SK-N-SH (cell line): ENCODE measurements at regions not wholly inside any gene's neighbourhood (a gene's known extent, or its start where the extent isn't known, plus 50 kb on each side); places are given as distances from the start of the nearest gene placed in this dataset.

Source experiments
- CTCF ChIA-PET: fragments of 300-600, 350-600 bp; formaldehyde crosslinking; extraction: SDS; loops from one replicate; lab custom pipeline; 2021; lab: Yijun Ruan, JAX
- POLR2A ChIA-PET: fragments of 350-600 bp; sonication (Branson Sonifier 250); formaldehyde crosslinking; extraction: SDS; loops from one replicate; lab custom pipeline; 2020; ENCODE audit warnings: antibody characterized with exemption, inconsistent platforms; lab: Yijun Ruan, JAX
- DNase-seq: peaks from one replicate; pipeline ENCODE4 v3.0.0; 2012
- H2AFZ ChIP-seq: fragments of 200-600 bp; sonication (generic); 2 replicates; pipeline ENCODE4 v1.8.1; 2016; ENCODE audit warnings: antibody characterized with exemption, mild to moderate bottlenecking, low read depth
- H3F3A ChIP-seq: fragments of 200-600 bp; sonication (generic); replicated peaks from 2 replicates; pipeline ENCODE3; 2016; ENCODE audit warnings: antibody characterized with exemption, mild to moderate bottlenecking; ENCODE audit not compliant: insufficient read depth
- H3K27ac ChIP-seq, 2 experiments: fragments of 200-500 bp in 1 of 2; fragments of 200-600 bp in 1 of 2; sonication (Bioruptor generic) in 1 of 2; sonication (generic), shearing (Covaris generic) in 1 of 2; 2 replicates each; pipeline versions ENCODE4 v1.5.1 to v1.6.1; 2014 to 2016; ENCODE audit warnings: low read depth in 2 of 2, inconsistent platforms in 1 of 2, low read length in 1 of 2, mild to moderate bottlenecking in 1 of 2, mixed read lengths in 1 of 2
- H3K27me3 ChIP-seq: fragments of 200-600 bp; sonication (generic), shearing (Covaris generic); 2 replicates; pipeline ENCODE4 v1.6.1; 2016; ENCODE audit warnings: mixed run types; ENCODE audit not compliant: insufficient read depth
- H3K36me3 ChIP-seq, 2 experiments: fragments of 200-500 bp in 1 of 2; fragments of 200-600 bp in 1 of 2; sonication (Bioruptor generic) in 1 of 2; sonication (generic) in 1 of 2; replicated peaks in 1 of 2; 2 replicates each; pipeline versions ENCODE3 to v1.5.1; 2014 to 2016; ENCODE audit warnings: low read length in 1 of 2, mild to moderate bottlenecking in 1 of 2; ENCODE audit not compliant: insufficient read depth in 2 of 2, control insufficient read depth in 1 of 2
- H3K4me1 ChIP-seq, 2 experiments: fragments of 200-500 bp in 1 of 2; fragments of 200-600 bp in 1 of 2; sonication (Bioruptor generic) in 1 of 2; sonication (generic), shearing (Covaris generic) in 1 of 2; 2 replicates each; pipeline versions ENCODE4 v1.5.1 to v1.6.1; 2014 to 2016; ENCODE audit warnings: low read depth in 1 of 2, low read length in 1 of 2, mixed run types in 1 of 2; ENCODE audit not compliant: insufficient read depth in 2 of 2, control insufficient read depth in 1 of 2
- H3K4me2 ChIP-seq: fragments of 200-600 bp; sonication (generic), shearing (Covaris generic); 2 replicates; pipeline ENCODE4 v1.6.1; 2017; ENCODE audit warnings: mixed run types
- H3K4me3 ChIP-seq, 2 experiments: fragments of 200-500 bp in 1 of 2; fragments of 200-600 bp in 1 of 2; sonication (Bioruptor generic) in 1 of 2; sonication (generic), shearing (Covaris generic) in 1 of 2; 2 replicates each; pipeline versions ENCODE4 v1.5.1 to v1.8.1; 2014 to 2016; ENCODE audit warnings: low read depth in 2 of 2, inconsistent platforms in 1 of 2, low read length in 1 of 2, mild to moderate bottlenecking in 1 of 2, mixed read lengths in 1 of 2, moderate library complexity in 1 of 2
- H3K79me2 ChIP-seq: fragments of 200-600 bp; sonication (generic); 2 replicates; pipeline ENCODE4 v1.8.1; 2017; ENCODE audit warnings: mild to moderate bottlenecking; ENCODE audit not compliant: insufficient read depth
- H3K9ac ChIP-seq: fragments of 200-600 bp; sonication (generic); 2 replicates; pipeline ENCODE4 v1.6.1; 2017; ENCODE audit warnings: mixed run types
- H3K9me2 ChIP-seq: fragments of 200-600 bp; sonication (generic); 2 replicates; pipeline ENCODE4 v1.6.1; 2017; ENCODE audit warnings: mixed run types
- H3K9me3 ChIP-seq: fragments of 200-600 bp; sonication (generic); 2 replicates; pipeline ENCODE4 v1.6.1; 2017; ENCODE audit warnings: mixed run types, mild to moderate bottlenecking, moderate library complexity
- H4K20me1 ChIP-seq: fragments of 200-600 bp; sonication (generic); 2 replicates; pipeline ENCODE4 v1.6.1; 2017; ENCODE audit warnings: mild to moderate bottlenecking, mixed run types; ENCODE audit not compliant: insufficient read depth
- FOXJ3 ChIP-seq: sonication (generic); formaldehyde crosslinking; IDR thresholded peaks from 2 replicates; pipeline ENCODE4 v1.5.1; 2020; ENCODE audit warnings: mild to moderate bottlenecking, missing genetic modification reagents
- MAX ChIP-seq: IDR thresholded peaks from 2 replicates; pipeline ENCODE4 v1.4.0; 2012; ENCODE audit warnings: low read depth
- MEF2A ChIP-seq: IDR thresholded peaks from 2 replicates; pipeline ENCODE4 v1.4.0; 2012; ENCODE audit warnings: low read depth, borderline replicate concordance
- MXI1 ChIP-seq: IDR thresholded peaks from 2 replicates; pipeline ENCODE4 v1.6.1; 2012; ENCODE audit warnings: mild to moderate bottlenecking, low read depth, low read length, improper control_type of control experiment
- NRF1 ChIP-seq: IDR thresholded peaks from 2 replicates; pipeline ENCODE4 v1.6.1; 2012; ENCODE audit warnings: low read depth, mild to moderate bottlenecking, low read length
- RAD21 ChIP-seq: IDR thresholded peaks from 2 replicates; pipeline ENCODE4 v1.6.1; 2012; ENCODE audit warnings: mild to moderate bottlenecking, low read length
- REST ChIP-seq: IDR thresholded peaks from 2 replicates; pipeline ENCODE4 v1.6.1; 2012; ENCODE audit warnings: mild to moderate bottlenecking, low read depth, low read length, moderate library complexity
- YY1 ChIP-seq: IDR thresholded peaks from 2 replicates; pipeline ENCODE4 v1.4.0; 2012; ENCODE audit warnings: low read depth, mild to moderate bottlenecking
- WGBS: methylation state at CpG from one replicate; pipeline ENCODE4 v1.1.6; 2017; ENCODE audit warnings: low lambda C conversion rate; 5-methylcytosine and 5-hydroxymethylcytosine counted together

GRCh38 chr1:104929280-104929679 lies 1179.6 kb downstream of the AMY1C start:
- ChIA-PET POLR2A (no interaction called here), CTCF (no interaction called here)
- Histone ChIP-seq H3K36me3 (no peaks in the 10 kb centered on the region), H3K9me3 (no peaks in the 10 kb centered on the region), H4K20me1 (no peaks in the 10 kb centered on the region), H3F3A (no peaks in the 10 kb centered on the region), H3K9me2 (no peaks in the 10 kb centered on the region), H3K27ac (no peak overlapping the region), H3K79me2 (no peaks in the 10 kb centered on the region), H2AFZ (no peak overlapping the region), H3K4me2 (no peak overlapping the region), H3K4me3 (no peak overlapping the region), H3K27me3 (no peaks in the 10 kb centered on the region), H3K9ac (no peak overlapping the region), H3K4me1 (no peaks in the 10 kb centered on the region)
- no peak for TF ChIP-seq MXI1
- TF ChIP-seq YY1 = no peak
- no peak for TF ChIP-seq REST
- no peak for TF ChIP-seq RAD21
- no peak for TF ChIP-seq NRF1
- DNase-seq = no peak
- WGBS = 0% methylated on average over 1 of the region's 1 CpG

- no peaks in the 10 kb centered on the region for H3K36me3 ChIP-seq
- H3K9me2 ChIP-seq = no peaks in the 10 kb centered on the region
- no peak overlapping the region for H3K9ac ChIP-seq
- 18% methylated on average over 4 of the region's 13 CpGs for WGBS
- CTCF ChIA-PET = no interaction called here
- H3K4me2 ChIP-seq = no peak overlapping the region
- no peaks in the 10 kb centered on the region for H3K4me1 ChIP-seq
- no peaks in the 10 kb centered on the region for H4K20me1 ChIP-seq
- H3F3A ChIP-seq = no peaks in the 10 kb centered on the region
- no peak for DNase-seq
- H2AFZ ChIP-seq = no peak overlapping the region
- no peaks in the 10 kb centered on the region for H3K27me3 ChIP-seq
- no peaks in the 10 kb centered on the region for H3K9me3 ChIP-seq
- H3K27ac ChIP-seq = no peak overlapping the region
- no peaks in the 10 kb centered on the region for H3K79me2 ChIP-seq
- POLR2A ChIA-PET = no interaction called here
- no peak for TF ChIP-seq MEF2A
- no peak for TF ChIP-seq MAX
- no peak for TF ChIP-seq FOXJ3
- H3K4me3 ChIP-seq = no peak overlapping the region
Observed at GRCh38 chr1:104932030-104932915, 1182.6 kb downstream of the AMY1C start.
